ENCODE measurements at regions not wholly inside any gene's neighbourhood (a gene's known extent, or its start where the extent isn't known, plus 50 kb on each side); places are given as distances from the start of the nearest gene placed in this dataset.

GRCh38 chr2:136233298-136233697 lies 115.3 kb upstream of the CXCR4 start (continued):
- TF ChIP-seq PAX8 (IDR thresholded peaks at IDR 0.05), result no peak
- TF ChIP-seq ZNF592 (IDR thresholded peaks at IDR 0.05), result no peak
- TF ChIP-seq BRCA1 (IDR thresholded peaks at IDR 0.05; ENCODE audit: low read depth, low read length), result no peak
- TF ChIP-seq, protein P1, sequence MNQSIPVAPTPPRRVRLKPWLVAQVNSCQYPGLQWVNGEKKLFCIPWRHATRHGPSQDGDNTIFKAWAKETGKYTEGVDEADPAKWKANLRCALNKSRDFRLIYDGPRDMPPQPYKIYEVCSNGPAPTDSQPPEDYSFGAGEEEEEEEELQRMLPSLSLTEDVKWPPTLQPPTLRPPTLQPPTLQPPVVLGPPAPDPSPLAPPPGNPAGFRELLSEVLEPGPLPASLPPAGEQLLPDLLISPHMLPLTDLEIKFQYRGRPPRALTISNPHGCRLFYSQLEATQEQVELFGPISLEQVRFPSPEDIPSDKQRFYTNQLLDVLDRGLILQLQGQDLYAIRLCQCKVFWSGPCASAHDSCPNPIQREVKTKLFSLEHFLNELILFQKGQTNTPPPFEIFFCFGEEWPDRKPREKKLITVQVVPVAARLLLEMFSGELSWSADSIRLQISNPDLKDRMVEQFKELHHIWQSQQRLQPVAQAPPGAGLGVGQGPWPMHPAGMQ (IDR thresholded peaks at IDR 0.05; ENCODE audit: borderline replicate concordance), result no peak
- TF ChIP-seq ZNF622 (IDR thresholded peaks at IDR 0.05), result no peak
- TF ChIP-seq NKRF (conservative IDR thresholded peaks at IDR 0.05), result no peak

Measured in GM12878 (cell line).